CD1c-positive myeloid dendritic cell (primary cell): ENCODE measurements at regions not wholly inside any gene's neighbourhood (a gene's known extent, or its start where the extent isn't known, plus 50 kb on each side); places are given as distances from the start of the nearest gene placed in this dataset.

Experiments used
- DNase-seq: peaks from one replicate; pipeline ENCODE4 v3.0.0-alpha.2; 2016; ENCODE audit errors: extremely low spot score

DNA sequence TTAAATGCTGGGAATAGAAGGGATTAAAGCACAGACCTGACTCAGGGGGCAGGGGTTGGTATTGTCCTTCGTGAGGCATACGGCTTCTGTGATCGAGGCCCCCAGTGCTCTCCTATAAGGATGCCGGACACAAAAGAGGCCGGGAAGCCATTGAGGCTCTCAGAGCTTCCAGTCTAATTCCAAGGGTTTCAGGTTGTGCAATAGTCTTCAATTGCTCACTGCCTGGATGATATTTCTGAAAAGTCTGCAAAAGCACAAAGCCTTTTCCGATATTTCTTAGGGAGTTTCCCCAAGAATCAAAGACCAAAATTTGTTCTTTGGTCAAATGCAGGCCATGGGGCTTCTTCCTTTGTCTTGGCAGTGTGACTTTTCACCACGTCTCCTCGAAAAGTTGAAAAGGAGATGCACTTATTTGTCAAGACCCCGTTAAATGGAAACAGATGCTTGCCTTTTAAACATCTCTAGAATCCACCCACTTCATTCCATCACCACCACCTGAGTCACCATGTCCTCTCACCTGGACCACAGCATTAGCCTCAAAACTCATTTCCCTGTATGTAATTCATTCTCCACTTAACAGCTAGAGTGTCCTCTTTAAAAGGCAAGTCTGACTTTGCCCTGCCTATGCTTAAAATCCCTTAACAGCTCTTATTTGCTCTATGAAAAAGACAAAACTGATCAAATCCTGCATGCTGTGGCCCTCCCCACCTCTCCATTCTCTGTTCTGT, 134.8 kb upstream of the NAMPT start:
- DNase-seq: no peak

DNA sequence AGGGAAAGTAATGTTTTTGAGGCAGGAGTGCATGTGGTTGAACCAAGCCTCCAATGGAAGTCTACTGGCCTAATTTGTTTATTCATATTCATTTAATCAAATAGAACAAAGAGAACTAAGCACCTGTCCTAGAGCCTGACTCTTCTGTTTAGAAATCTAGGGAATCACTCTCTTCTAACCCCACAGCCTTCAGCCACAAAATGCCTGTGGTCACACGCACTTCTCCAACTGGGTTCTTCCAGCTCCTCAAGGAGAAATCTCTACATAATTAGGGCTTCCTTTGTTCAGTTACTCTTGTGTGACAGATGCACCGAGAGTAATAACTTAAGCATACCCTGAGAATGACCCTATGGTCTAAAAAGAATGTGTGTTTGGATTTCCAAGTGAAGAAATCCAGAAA, 133.7 kb upstream of the NAMPT start:
- DNase-seq: no peak

- peak; percentile 47 for DNase-seq
Observed at GRCh38 chr7:106418094-106418493, 133.3 kb upstream of the NAMPT start.

DNA sequence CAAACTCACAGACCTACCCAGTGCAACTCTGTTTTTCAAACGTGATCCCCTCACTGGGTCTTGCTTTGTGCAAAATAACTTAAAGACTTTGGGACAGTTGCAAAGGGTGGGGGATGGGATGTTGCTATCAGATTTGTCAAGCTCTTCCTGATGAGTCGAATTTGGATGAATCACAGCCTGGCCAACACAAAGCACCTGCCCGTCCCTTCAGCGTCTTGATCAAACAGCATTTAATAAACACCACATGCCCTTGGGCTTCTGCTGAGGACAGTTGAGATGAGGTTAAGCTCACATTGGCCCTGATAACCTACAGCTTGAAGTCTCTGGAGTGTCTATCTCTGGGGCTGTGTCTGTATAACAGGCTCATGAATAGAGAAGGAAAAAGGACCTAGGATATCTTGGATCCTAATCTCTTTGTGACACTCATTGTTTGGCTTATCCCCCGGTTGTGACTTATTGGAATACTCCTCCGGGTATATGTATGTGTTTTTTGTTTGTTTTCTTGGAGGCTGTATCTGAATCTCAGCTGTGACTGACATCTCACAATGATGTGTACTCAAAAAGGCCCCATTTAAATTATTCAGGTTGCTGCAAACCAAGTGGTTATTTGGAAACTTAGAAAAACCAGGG, 132.6 kb upstream of the NAMPT start:
- DNase-seq: no peak

DNA sequence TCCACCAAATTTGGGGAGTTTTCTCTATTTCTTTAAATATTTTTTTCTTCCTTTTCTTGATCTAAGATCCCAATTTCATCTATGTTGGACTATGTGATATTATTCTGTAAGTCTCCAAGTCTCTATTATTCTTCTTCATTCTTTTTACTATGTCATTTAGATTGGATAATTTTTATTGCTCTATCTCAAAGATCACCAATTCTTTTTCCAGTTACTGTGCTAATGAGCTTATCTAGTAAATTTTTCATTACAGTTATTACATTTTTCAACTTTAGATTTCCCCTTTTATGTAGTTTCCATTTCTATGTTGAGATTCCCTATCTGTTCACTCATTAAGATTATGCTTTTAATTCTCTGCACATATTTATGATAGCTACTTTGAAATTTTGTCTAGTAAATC, 131.6 kb upstream of the NAMPT start:
- DNase-seq: no peak

GRCh38 chr7:106415433-106415832, 130.7 kb upstream of the NAMPT start:
- no peak for DNase-seq

GRCh38 chr7:106413446-106413845, 128.7 kb upstream of the NAMPT start:
- DNase-seq: no peak

DNA sequence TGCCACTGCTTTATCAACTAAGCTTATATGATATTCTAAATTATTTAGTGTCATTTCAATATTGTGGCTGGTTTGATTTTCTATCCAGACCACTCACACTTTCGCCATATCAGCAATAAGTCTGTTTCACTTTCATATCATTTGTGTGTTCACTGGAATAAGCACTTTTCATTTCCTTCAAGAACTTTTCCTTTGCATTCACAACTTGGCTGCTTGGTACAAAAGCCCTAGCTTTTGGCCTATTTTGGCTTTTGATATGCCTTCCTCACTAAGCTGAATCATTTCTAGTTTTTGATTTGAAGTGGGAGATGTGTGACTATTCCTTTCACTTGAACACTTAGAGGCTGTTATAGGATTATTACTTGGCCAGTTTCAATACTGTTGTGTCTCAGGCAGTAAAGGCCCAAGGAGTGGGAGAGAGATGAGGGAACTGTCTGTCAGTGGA, 120.9 kb upstream of the NAMPT start:
- no peak for DNase-seq

DNA sequence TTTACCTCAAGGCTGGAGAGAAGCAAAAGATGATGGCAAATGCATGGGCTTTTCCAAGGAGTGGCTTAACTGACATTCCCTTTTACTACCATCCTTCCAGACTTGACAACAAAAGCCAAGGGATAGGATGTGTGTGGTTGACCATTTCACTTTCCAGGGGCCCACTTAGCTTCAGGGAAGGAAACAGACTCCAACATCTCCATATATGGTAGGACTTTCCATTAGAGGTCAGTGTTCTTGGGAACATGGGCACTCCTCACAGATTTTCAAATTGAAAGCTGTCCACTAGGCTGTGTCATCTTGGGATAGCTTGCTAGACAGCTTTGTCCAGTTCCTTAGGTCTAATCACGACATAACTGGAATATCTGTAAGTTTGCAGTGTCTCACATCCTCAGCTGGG, 118.1 kb upstream of the NAMPT start:
- DNase-seq: no peak

DNA sequence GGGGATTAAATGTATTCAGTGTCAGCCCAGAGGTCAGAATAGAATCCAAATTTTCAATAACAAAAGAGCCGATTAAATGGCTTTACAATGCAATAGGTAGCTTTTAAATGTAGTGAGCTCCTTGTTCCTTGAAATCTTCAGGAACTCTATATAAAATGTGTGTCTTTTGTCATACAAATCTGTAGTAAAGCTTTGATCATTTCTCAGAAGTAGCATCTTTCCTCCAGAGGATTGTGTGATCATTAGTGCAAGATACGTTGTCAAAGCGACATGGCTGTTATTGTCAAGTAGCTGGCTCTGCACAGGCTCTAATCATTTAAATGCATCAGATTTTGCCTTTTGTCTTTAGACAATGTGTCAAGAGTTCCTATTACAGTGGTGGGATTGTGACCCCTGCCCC, 116.1 kb upstream of the NAMPT start:
- DNase-seq: no peak

- DNase-seq: no peak
Observed at GRCh38 chr7:106398786-106399185, 114.0 kb upstream of the NAMPT start.

DNA sequence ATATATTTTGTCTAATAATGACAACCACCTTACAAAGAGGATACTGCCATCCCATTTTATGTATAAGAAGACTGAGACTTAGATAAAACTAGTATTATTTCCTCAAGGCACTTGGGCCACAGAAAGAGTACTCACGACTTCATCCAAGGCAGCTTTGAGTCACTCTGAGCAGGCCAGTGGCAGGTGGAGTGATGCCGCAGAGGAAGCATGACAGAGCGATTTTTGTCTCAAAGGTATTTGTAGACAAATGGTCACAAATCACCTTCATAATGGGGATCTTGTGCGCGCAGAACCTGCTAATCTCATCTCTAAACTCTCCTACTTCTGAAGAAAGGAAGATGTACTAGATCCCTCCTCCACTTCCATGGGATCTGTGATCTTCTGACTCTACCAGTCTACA, 113.2 kb upstream of the NAMPT start:
- DNase-seq: no peak

DNA sequence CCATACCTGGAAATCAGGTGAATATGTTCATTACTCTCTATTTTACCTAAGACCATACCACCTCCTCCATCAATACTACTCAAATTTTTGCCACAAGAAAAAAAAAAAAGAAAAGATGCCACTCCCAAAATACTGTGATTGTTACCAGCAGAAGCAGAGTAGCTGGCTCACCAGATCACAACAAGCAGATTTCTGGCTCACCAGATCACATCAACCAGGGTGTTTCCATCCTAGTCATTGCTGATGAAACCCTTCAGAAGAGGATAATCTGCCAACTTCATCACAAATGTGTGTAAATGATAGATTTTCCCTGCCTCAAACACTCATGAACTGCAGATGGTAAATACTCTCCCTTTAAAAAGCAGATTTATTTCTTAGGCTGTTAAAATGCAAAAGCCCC, 109.7 kb upstream of the NAMPT start:
- DNase-seq: no peak

- DNase-seq: no peak
Observed at GRCh38 chr7:106393564-106394251, 108.9 kb upstream of the NAMPT start.

- DNase-seq: no peak
Observed at GRCh38 chr7:106392590-106392989, 107.8 kb upstream of the NAMPT start.

DNA sequence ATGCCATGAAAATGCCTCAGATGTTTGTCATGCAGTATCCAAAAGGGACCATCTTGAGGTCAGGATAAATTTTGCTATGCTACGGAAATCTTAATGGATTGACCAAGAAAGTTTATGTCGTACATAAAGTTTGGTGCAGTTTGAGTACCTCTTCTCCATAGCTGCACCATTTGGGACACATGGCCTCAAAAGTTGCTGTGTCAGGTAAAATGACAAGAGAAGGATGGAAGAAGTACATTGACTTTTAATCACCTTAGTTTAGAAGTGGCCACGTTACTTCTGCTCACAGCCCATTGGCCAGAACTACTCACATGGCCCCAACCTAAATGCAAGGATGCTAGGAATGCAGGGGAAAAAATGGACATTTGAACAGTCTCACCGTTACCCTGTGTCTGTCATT, 107.4 kb upstream of the NAMPT start:
- DNase-seq: no peak

GRCh38 chr7:106386958-106387357, 102.2 kb upstream of the NAMPT start:
- DNase-seq: no peak

DNA sequence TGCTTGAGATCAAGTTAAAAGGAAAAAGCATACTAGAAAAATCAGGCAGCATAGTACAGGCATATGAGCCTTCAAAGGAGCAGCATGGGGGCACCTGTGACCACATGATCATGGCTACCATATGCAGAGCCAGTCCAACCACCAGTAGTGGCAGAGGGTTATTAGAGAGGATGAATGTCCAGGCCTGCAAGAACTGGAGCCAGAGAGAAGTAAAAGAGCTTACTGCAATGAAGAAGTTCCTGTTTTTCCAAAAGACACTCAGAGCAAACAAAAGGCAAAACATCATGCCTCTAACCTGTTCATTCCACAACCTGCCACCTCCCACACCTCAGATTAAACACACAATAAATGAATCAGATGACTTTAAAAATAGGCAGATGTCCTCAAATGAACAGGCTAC, 99.6 kb upstream of the NAMPT start:
- peak; percentile 18 for DNase-seq

GRCh38 chr7:106382929-106383328, 98.1 kb upstream of the NAMPT start:
- DNase-seq: no peak

DNA sequence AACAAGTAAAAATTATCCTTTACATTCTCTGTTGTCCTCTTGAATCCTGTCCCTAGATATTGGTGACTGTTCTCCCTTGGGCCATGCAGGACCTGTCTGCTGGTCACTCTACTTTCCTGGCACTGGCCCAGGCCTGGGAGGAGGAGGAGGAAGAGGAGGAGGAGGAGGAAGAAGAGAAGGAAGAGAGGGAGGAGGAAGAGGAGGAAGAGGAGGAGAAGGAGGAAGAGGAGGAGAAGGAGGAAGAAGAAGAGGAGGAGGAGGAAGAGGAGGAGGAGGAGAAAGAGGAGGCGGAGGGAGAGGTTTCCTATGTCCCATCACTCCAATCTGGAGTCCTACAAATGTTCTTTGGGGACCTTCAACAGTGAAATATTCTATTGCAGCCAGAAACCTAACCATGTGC, 97.3 kb upstream of the NAMPT start:
- DNase-seq: no peak

DNA sequence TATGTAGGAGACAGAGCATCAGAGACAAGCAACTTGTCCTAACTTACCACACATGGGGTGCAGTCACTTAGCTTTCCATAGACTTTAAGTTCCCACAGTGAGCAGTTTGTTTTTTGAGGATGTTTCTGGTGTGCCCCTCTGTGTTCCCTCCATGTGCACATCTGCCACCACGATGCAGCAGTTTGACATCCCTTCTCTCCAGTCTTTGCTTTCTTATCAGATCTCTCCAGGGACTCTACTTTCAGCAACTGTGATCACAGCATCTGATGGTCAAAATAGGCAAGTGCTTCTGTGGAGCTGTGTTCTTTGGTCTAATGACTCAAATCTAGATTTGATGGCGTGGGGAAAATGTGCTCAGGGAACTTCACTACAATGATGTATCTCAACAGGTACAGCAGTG, 96.5 kb upstream of the NAMPT start:
- no peak for DNase-seq

DNA sequence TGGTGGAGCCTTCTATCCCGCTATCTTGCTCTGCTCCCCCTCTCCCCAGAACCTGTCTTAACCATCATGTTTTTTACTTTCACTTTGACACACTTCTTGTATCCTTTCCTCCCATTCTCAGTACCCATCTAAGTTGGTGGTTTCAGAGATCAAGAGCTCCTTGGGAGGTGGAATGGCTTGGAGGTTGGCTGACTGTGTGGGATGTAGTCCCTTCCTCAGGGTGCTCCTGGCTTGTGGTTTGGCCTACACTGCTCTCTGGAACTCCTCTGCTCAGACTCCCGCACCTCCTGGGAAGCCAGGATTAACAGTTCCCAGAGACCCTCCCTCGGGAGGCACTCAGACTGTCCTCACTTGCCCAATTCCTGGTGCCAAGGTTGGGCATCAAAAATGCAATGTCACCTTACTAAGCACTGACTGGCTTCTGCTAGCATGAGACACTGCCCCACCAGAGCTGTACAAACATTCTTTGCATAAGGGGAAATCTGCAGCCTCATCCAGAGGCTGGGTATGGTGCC, 93.1 kb upstream of the NAMPT start:
- no peak for DNase-seq
